NCI-H1436 (cell line): ENCODE measurements at regions not wholly inside any gene's neighbourhood (a gene's known extent, or its start where the extent isn't known, plus 50 kb on each side); places are given as distances from the start of the nearest gene placed in this dataset.

ENCODE experiments used
- DNase-seq: peaks from one replicate; lab custom pipeline; 2025; lab: John Stamatoyannopoulos, UW

GRCh38 chrX:17206584-17206983 is 168.4 kb upstream of the NHS start:
- DNase-seq = no peak

- DNase-seq = no peak
Observed at GRCh38 chrX:17214962-17215361, 160.0 kb upstream of the NHS start.

GRCh38 chrX:17226736-17227135 is 148.3 kb upstream of the NHS start:
- DNase-seq = no peak

- DNase-seq = no peak
Observed at GRCh38 chrX:17237146-17237545, 137.9 kb upstream of the NHS start.

- DNase-seq = peak; percentile 15
Observed at GRCh38 chrX:17242470-17242869, 132.5 kb upstream of the NHS start.

- no peak for DNase-seq
Observed at GRCh38 chrX:17247144-17247543, 127.9 kb upstream of the NHS start.

GRCh38 chrX:17262123-17262522 is 112.9 kb upstream of the NHS start:
- DNase-seq = no peak

GRCh38 chrX:17266136-17266535 is 108.9 kb upstream of the NHS start:
- DNase-seq = no peak

GRCh38 chrX:17278961-17279360 is 96.0 kb upstream of the NHS start:
- no peak for DNase-seq

GRCh38 chrX:17285983-17286382 is 89.0 kb upstream of the NHS start:
- no peak for DNase-seq

- DNase-seq = no peak
Observed at GRCh38 chrX:17291171-17291900, 83.7 kb upstream of the NHS start.

- no peak for DNase-seq
Observed at GRCh38 chrX:17292111-17292527, 82.9 kb upstream of the NHS start.

- no peak for DNase-seq
Observed at GRCh38 chrX:17294561-17294960, 80.4 kb upstream of the NHS start.

GRCh38 chrX:17295791-17296190 is 79.2 kb upstream of the NHS start:
- DNase-seq = no peak

- DNase-seq = no peak
Observed at GRCh38 chrX:17298564-17298963, 76.4 kb upstream of the NHS start.

- no peak for DNase-seq
Observed at GRCh38 chrX:17299206-17299605, 75.8 kb upstream of the NHS start.

- no peak for DNase-seq
Observed at GRCh38 chrX:17323397-17323796, 51.6 kb upstream of the NHS start.
